IPS-18c (cell line): ENCODE measurements at regions not wholly inside any gene's neighbourhood (a gene's known extent, or its start where the extent isn't known, plus 50 kb on each side); places are given as distances from the start of the nearest gene placed in this dataset.

ENCODE experiments used
- H3K4me3 ChIP-seq: 2 replicates; pipeline ENCODE4 v1.7.0; 2013; ENCODE audit warnings: low read depth, mild to moderate bottlenecking, low read length, moderate library complexity; ENCODE audit not compliant: insufficient read depth
- H3K9me3 ChIP-seq: one replicate; pipeline ENCODE4 v1.6.1; 2013; ENCODE audit warnings: mild to moderate bottlenecking, low read length, moderate library complexity; ENCODE audit not compliant: control insufficient read depth, insufficient read depth

DNA sequence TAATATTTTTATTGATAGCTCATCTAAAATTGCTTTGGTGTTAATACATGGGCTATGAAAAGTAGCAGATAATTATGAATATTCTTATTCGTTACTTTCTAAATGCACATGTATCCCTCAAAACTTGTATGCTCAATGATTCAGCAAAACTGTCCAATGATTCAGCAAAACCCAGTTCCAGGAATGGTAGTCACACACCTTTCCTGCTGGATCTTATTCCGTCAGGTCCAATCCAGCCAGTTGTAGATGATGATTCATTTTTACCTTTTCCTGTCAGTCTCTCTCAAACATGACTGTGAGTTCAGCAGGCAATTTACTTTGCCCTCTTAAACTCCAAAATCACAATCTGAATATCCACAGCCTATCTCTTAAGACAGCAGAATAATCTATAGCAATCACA lies 1082.6 kb downstream of the EFNB2 start:
- no peak overlapping the region for H3K4me3 ChIP-seq
- H3K9me3 ChIP-seq, result no peaks in the 10 kb centered on the region

DNA sequence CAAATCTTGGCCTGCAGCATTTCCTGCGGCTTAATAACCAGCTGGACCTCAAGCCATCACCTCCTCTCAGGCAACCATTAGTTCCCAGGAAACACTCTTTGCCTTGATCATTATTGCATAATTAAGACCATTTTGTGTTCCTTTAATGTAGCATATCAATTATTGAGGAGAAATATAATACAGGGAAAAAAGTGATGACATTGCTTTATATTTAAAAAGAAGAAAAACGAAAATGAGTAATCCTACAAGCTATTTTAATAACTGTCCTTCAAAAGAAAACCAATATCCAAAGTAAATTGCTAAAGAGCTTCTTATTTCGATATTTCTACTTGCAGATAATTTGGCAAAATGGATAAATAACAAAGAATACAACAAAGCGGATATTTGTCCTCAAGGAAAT lies 1084.7 kb downstream of the EFNB2 start:
- no peaks in the 10 kb centered on the region for H3K9me3 ChIP-seq
- H3K4me3 ChIP-seq, result no peak overlapping the region

DNA sequence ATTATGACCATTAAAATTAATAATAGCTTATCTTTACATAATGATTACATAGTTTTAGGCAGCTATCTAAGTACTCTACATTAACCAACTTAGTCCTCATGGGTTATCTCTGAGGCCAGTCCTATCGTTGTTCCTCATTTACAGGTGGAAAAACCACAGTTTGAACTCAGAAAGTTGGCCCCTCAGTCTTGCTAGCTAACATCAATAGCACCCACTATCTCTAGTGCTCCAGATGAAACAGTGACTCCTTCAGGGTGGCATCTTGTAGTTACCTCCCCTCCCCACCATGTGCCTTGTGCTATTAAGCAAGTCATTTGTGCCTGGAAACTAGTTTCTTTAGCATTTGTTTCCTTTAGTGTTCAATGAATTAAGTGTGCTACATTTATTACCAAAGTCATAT lies 1086.7 kb downstream of the EFNB2 start:
- no peaks in the 10 kb centered on the region for H3K9me3 ChIP-seq
- no peak overlapping the region for H3K4me3 ChIP-seq

DNA sequence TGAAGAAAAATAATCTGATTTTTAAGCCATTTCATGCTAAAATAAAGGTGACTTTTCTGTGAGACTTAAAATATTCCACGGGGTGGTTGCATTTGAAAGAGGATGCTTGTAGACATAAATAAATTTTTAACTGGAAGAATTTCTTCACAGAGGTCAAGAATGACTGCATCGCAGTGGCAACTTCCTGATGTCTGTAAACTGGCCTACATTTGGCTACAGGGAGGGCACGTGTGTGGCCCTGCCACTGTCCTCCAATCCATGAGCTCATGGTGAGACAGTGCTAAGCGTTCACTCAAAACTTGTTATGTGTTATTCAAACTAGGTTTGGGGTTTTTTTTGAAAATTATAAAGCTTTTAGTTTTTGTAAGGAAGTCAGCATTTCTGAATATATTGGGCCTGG lies 1089.3 kb downstream of the EFNB2 start:
- H3K4me3 ChIP-seq, result no peak overlapping the region
- H3K9me3 ChIP-seq, result no peaks in the 10 kb centered on the region

DNA sequence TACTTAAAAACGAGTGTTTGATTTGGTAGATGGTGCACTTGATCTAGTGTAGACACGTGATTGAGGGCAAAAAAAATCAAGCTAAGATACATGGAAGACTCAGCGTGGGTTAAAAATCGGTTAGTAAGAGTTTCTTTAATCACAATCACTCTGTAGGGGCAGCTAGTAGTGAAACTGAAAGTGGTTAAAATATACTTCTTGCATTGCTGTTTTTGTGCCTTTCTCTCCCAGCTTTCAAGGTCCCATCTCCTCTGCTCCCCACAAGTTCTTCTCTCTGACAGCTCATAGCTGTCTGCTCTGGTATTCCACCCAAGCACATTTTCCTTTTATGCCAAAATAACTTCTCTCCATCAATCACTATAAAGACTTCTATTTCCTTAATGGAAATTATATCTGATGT lies 1089.7 kb downstream of the EFNB2 start:
- H3K4me3 ChIP-seq, result no peak overlapping the region
- H3K9me3 ChIP-seq, result no peaks in the 10 kb centered on the region

DNA sequence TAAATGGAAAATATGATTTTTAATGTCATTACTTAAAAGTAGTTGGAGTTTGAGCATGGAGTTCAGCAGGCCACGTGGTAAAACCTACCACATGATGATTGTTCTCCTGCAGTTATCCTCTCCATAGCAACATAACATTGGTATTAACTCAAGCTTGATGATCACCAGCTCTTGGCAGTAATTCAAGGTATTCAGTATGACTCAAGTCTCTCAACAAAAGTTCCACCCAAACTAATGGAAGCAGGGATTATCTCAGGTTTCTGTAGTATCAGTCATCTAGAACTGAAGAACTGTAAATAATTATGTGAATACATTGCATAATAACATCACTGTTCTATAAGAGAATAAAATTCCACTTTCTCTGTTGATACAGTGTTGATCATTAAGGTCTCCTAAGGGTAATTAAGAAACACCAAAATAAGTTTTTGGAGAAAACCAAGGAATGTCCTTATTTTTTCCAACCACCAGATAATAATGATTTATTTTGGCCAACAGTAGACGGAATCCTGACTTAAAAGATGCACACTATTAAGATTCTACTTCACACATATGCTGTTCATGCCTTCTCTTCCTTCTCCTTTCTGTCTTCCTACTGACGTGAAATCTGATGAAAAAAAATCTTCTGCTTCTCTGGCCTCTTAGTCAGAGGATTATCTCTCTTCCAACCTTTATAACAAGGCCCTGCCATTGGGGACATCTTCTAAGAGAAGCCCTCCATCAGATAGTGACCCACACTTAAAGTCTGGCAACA lies 1092.3 kb downstream of the EFNB2 start:
- H3K4me3 ChIP-seq, result no peak overlapping the region
- no peaks in the 10 kb centered on the region for H3K9me3 ChIP-seq

DNA sequence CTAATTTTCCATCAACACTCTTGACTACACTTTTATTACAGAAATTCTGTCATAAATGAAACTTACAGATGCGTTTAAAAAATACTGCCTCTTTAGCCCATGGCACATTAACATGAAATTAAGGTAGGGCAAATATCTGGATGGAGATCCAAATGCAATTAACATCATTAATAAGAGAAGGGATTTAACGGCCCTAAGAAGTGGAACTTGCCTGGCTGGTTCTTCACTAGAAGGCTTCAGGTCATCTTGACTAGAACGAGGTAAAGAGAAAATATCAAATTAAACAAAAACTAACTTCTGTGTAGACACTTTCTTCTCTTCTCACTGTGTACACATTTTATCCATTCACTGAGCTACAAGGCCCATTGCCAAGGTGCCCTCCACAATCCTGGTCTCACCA lies 1093.4 kb downstream of the EFNB2 start:
- H3K9me3 ChIP-seq, result no peaks in the 10 kb centered on the region
- no peak overlapping the region for H3K4me3 ChIP-seq

DNA sequence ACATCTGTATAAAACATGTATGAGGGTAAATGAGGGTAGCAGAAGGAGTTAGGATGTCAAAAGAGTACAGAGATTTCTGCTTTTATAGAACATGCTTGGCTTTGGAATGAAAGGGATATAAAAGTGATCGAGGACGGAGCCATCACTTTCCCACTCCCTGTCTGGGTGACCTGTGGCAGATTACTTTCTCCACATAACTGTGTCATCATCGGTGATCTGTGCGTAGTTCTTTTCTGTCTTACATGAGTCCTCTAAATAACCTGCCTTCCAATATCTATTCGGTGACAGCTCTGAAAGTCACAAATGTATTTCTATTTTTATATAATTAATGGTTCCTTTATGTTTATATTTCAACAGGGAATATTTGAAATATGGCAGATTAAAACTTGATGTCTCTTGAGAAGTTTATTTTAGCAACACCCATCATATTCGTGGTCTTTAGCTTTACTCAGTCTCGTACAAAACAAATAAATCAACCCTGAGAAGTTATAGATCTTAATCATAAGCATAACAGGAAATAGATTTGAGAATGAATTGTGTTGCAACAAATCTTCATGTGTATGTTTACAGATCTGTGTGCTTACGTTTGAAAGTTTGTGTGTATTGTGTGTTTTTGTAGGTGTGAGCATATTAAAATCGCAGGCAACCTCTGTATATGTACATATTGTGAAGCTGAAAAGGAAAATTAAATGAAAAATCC lies 1094.3 kb downstream of the EFNB2 start:
- no peaks in the 10 kb centered on the region for H3K9me3 ChIP-seq
- no peak overlapping the region for H3K4me3 ChIP-seq

DNA sequence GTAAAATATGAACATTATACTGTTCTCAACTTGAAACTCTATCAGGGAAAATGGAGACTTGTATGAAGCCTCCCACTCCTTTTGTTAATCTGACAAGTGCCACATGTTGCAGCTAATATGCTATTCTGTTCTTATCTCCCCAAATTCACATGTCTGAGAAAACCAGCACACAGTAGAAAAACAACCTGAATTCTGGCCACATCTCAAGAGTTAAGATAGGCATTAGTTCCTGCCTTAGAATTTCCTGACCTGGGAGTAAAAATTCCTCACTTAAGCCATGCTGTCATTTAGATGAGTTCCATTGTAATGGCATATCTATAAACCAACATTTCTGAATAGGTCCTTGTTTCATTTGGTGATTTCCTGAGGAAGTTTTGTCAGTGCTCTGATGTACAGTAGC lies 1098.5 kb downstream of the EFNB2 start:
- no peak overlapping the region for H3K4me3 ChIP-seq
- no peaks in the 10 kb centered on the region for H3K9me3 ChIP-seq

DNA sequence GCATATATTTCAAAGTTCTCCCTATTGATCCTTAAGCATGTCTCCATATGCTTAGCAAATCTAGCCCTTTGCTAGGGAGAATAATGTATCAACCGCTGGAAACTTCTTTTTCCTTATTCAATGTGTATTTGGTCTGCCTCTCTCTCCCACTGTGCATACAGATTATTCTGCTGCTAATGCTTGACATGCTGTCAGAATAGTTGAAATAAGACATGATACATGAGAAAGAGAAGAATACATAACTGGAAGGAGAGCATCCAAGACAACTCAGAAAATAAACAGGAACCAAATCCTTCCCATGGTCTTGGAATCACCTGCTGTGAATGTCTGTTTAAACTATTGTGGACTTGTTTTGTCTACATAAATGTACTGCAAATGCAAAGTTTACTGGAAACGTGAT lies 1103.0 kb downstream of the EFNB2 start:
- H3K9me3 ChIP-seq, result no peaks in the 10 kb centered on the region
- no peak overlapping the region for H3K4me3 ChIP-seq

DNA sequence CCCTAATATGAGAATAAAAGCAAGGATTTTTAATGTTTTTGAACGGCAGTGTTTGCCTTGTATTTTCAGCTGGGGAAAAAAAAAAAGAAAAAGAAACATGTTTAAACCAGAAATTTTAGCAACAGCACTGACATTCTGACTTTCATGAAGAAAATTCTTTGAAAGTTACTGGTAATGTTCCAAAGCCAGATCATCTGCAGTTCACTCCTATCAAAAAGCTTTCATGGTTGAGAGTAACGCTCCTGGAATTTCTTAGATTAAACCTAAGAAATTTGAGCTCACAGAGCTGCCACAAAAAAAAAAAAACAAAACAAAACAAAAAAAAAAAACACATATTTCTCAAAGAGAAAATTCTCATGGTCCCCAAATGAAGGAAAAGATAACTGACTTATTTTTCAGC lies 1106.7 kb downstream of the EFNB2 start:
- Histone ChIP-seq H3K4me3 (no peak overlapping the region), H3K9me3 (no peaks in the 10 kb centered on the region)

DNA sequence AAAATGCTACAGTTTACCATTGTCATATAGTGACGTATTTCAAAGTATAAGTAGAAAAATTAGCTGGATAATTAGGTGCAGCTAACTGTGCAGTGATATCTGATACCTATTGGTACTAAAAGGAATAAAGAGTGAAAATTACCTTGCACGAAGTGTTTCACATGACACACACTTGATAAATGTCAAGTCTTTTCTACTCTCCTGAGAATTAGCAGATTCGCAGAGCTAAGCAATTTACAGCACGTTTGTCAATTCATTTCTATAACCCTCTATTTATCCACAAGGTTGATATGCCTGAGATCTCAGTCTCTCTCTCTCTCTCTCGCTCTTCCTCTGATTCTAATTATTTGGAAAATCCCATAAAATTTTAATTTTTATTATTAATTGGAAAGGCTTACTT lies 1109.0 kb downstream of the EFNB2 start:
- Histone ChIP-seq H3K9me3 (no peaks in the 10 kb centered on the region), H3K4me3 (no peak overlapping the region)

DNA sequence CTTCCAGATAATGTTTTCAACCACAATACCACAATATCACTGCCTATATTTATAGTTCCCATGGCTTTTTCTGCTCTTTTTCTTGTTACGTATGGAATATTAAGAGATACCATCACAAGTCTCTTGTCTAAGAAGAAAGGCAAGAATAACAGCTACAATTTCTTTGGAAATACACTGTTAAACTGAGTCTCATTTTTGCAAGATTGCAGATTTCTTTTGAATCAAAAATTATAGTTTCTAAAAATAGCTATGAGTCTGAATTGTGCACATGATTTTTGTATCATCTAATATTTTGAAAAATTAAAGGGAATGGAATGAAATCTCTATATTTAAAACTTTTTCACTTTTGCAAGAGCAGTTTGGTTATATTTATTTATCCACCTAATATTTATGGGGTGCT lies 1120.8 kb downstream of the EFNB2 start:
- Histone ChIP-seq H3K4me3 (no peak overlapping the region), H3K9me3 (no peaks in the 10 kb centered on the region)

DNA sequence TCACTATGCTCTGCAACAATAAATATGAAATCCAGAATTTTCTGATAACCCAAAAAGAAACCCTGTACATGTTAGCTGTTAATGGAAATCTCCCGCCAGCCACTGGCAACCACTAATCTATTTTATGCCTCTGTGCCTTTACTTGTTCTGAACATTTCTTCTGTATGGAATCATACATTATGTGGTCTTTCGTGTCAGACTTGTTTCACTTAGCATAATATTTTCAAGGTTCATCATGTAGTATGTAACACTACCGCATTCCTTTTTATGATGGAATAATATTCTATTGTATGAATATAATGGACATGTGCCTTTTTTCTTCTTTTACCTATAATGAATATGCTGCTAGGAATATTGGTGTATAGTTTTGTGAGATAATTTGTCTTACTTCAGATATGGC lies 1123.3 kb downstream of the EFNB2 start:
- no peak overlapping the region for H3K4me3 ChIP-seq
- H3K9me3 ChIP-seq, result no peaks in the 10 kb centered on the region

DNA sequence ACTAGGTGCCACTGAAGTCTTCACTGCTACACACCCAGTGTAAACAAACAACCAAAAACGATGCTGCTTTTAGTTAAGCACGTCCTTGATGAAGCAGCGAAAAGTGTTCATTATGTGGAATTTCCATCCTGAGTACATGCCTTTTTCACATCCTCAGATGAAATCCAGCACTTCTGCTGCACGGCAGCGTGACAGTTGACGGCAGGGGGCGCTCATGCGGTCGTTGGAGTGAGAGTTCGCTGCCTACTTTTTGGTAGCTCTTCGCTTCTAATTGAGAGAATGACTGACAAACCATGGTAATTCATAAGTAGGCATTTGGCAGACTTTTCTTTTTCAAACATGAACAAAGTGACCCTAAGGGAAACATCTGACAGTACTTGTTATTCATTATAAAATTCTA lies 1124.9 kb downstream of the EFNB2 start:
- H3K4me3 ChIP-seq, result no peak overlapping the region
- H3K9me3 ChIP-seq, result no peaks in the 10 kb centered on the region

DNA sequence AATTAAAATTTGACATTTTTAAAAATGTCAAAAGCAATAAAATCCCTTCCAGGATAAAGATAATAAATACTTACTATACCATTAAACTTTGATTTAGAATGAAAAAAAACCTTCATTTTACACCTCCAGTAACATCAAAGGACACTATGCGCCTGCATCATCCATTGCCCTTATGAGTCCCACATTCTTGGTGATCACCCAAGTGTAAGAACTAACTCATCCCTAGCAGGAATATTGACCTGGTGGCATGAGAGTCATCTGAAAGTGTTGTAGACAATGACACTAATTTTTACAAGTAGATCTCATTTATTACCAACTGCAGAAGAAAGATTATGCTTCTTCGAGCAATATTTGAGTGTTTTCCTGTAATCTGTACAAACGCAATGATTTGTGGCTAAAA lies 1128.9 kb downstream of the EFNB2 start:
- no peak overlapping the region for H3K4me3 ChIP-seq
- no peaks in the 10 kb centered on the region for H3K9me3 ChIP-seq

DNA sequence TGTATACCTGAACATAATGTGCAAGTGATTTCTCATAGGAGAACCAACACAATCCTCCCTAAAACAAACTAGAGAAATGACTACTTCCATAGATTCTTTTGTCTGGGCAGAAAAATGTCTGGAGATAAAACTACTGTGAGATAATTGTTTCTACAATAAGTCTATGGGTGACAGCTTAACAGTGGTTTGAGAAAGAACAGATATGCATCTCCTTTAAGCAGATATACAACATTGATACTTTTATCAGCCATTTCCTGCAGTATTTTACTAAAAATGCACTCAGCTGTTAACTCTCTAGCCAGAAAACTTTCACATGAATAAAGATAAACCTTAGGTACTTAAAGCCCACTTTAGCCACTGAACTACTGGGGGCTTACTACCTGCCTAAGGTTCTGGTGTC lies 1132.4 kb downstream of the EFNB2 start:
- no peak overlapping the region for H3K4me3 ChIP-seq
- H3K9me3 ChIP-seq, result no peaks in the 10 kb centered on the region

DNA sequence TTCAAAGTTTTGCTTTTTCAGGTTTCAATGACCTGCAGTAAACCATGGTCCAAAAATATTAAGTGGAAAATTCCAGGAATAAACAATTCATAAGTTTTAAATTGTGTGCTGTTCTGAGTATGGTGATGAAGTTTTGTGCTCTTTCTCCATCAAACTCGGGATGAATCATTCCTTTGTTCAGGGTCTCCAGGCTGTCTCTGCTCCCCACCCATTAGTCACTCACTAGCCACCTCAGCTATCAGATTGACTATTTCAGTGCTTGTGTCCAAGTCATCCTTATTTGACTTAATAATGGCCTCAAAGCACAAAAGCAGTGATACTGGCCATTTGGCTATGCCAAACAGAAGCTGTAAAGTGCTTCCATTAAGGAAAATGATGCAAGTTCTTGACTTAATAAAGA lies 1140.4 kb downstream of the EFNB2 start:
- Histone ChIP-seq H3K9me3 (no peaks in the 10 kb centered on the region), H3K4me3 (no peak overlapping the region)

DNA sequence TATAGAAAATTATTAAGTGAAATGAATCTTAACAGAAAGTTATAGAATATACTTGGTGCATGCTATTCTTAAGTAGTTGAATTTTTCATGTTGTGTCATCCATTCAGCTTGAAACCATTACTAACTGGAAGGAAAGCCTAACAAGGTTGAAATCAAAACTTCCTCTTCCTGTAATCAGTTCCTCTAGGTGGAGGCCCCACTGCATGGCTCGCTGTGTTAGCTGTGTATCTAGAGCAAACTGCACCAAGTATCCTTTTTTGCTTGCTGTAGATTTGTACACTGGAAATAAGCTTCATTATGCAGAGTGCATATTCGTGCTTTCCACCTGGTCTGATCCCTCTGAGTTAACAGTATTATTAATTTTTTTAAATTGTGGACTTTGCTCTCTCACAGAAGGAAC lies 1146.1 kb downstream of the EFNB2 start:
- H3K9me3 ChIP-seq, result no peaks in the 10 kb centered on the region
- no peak overlapping the region for H3K4me3 ChIP-seq
